Astrocyte of the spinal cord (primary cell): ENCODE measurements at regions not wholly inside any gene's neighbourhood (a gene's known extent, or its start where the extent isn't known, plus 50 kb on each side); places are given as distances from the start of the nearest gene placed in this dataset.

ENCODE experiments used
- DNase-seq: peaks from one replicate; pipeline ENCODE4 v3.0.0; 2011; ENCODE audit warnings: low read depth, low spot score
- H3K4me3 ChIP-seq: 2 replicates; pipeline ENCODE4 v1.5.1; 2011; ENCODE audit warnings: low read depth, mild to moderate bottlenecking, low read length, moderate library complexity
- in situ Hi-C: cut with HindIII; loops from 2 replicates; pipeline ENCODE4 v1.10.0; 2017; ENCODE audit warnings: low sequenced_read_pairs
- TF ChIP-seq, protein P1 (sequence below): IDR thresholded peaks from 2 replicates; pipeline ENCODE4 v1.5.1; 2012; ENCODE audit warnings: low read depth, mild to moderate bottlenecking, low read length, inconsistent platforms

DNA sequence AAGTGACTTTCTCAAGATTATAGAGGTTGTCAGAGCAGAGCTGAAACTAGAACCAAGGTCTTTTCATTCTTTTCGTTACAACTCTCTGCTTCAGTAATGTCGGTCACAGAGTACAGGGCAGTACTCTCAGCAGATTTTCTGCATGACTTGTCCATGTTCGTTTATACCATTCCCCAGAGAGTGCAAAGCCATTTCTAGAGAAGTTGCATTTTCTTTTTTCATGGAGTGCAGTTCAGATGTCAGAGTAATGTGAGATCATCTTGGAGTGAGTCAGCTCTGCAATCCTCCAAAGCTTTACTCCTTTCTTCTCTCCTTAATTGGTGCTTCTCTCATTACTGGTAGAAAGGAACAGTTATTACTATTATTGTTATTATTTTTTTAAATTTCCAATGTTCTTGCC, 115.6 kb upstream of the B3GAT2 start:
- H3K4me3 ChIP-seq = no peak overlapping the region
- DNase-seq = peak; percentile 49
- TF ChIP-seq, protein P1, sequence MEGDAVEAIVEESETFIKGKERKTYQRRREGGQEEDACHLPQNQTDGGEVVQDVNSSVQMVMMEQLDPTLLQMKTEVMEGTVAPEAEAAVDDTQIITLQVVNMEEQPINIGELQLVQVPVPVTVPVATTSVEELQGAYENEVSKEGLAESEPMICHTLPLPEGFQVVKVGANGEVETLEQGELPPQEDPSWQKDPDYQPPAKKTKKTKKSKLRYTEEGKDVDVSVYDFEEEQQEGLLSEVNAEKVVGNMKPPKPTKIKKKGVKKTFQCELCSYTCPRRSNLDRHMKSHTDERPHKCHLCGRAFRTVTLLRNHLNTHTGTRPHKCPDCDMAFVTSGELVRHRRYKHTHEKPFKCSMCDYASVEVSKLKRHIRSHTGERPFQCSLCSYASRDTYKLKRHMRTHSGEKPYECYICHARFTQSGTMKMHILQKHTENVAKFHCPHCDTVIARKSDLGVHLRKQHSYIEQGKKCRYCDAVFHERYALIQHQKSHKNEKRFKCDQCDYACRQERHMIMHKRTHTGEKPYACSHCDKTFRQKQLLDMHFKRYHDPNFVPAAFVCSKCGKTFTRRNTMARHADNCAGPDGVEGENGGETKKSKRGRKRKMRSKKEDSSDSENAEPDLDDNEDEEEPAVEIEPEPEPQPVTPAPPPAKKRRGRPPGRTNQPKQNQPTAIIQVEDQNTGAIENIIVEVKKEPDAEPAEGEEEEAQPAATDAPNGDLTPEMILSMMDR = no peak
- in situ Hi-C loops = no loop called here

DNA sequence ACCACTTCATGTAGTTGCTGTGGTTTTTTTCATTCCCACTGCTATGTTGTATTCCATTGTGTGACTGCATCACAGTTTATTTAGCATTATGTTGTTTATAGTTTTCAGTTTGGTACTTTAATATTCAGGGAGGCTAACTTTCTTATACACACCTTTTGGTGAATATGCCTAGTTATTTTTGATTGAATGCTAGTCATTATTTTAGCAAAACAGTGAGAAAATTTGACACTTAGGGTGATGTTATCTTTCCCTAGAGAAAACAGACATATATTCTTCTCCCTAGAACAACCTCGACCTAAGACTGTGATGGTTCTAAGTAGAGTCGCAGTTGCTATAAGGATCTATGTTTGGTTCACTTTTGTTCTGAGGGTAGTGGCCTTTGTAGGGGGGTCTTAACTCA, 120.8 kb upstream of the B3GAT2 start:
- in situ Hi-C loops = no loop called here
- TF ChIP-seq, protein P1 = no peak
- DNase-seq = no peak
- no peak overlapping the region for H3K4me3 ChIP-seq

DNA sequence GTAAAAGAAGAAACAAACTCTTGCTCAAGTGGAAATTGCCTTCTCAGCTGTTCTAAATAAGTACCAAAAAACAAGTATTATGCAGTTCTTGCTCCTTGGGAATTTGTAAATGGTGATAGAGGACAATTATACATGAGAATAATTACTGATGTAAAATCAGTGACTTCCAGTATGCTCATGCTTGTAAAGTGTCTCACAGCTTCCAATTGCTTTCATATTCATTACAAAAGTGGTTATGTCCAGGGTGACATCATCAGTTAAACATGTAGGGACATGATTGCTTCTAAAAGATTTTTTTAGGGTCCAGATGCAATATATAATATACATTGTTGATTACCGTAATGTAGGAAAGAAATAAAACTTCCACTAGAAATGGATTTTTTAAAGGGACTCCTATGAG, 122.8 kb upstream of the B3GAT2 start:
- H3K4me3 ChIP-seq = no peak overlapping the region
- peak; percentile 41 for DNase-seq
- TF ChIP-seq, protein P1 = no peak
- in situ Hi-C loops = no loop called here

DNA sequence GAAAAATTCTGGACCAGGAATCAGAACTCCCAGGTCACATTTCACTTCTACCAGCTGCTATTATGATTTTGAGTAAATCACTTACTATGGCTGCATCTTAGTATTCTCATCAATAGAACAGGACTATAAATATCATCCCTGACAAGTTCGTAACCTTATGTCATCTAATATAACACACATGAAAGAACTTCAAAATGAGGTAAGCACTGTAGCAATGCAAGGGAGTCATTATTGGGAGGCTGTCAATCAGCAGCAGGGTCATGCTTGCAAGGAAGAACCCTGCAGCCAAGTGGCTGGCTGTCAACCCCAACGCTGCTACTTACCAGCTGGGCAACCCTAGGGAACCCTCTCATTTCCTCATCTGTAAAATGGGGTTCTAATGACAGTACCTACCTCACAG, 123.3 kb upstream of the B3GAT2 start:
- in situ Hi-C loops = no loop called here
- DNase-seq = no peak
- H3K4me3 ChIP-seq = no peak overlapping the region
- TF ChIP-seq, protein P1 = no peak

DNA sequence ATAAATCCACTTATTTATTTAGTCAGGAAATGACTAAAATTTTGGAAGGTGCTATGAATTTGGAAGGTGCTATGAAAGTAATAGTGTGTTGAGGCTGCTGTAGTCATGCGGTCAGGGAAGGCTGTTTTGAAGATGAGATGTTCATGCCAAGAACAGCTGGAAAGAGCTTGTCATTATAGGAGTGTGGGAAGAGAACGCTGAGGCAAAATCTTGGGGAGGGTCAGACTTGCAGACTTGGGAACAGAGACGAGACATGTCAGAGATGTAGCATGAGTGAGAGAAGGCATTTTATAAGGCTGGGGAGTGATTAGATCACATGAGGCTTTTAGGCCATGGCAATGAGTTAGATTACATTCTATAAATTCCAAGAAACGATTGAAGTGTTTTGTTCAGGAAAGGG, 124.0 kb upstream of the B3GAT2 start:
- TF ChIP-seq, protein P1 = no peak
- DNase-seq = peak; percentile 82
- H3K4me3 ChIP-seq = no peak overlapping the region
- in situ Hi-C loops = no loop called here

DNA sequence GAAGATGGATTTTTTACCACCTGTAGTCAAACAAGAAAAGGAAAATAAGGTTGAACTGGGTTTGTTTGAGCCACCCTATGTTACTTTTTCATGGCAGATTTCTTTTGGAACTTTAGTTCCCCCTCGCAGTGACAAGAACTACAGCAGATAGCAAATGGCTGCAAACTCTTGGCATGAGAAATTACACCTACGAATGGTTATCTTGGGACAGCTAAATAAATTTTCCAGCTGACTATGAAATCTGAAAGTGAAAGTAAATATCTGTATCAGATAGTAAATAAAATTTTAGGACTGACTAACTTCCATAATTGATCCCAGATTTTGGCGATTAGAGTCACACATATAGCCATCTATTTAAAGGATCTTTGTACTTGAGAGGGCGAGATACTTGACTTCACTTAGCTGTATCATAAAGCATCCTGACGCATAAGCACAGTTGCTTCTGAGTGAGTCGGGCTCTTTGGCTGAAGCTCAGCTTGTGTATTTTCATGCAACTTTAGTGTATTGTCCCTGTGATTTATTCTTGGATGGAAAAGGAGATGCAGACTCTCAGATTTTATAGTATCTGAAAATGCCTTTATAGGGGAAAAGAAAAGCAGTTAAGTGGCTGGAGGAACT, 125.3 kb upstream of the B3GAT2 start:
- TF ChIP-seq, protein P1 = no peak
- in situ Hi-C loops = no loop called here
- peak; percentile 37 for DNase-seq
- no peak overlapping the region for H3K4me3 ChIP-seq
